Putamen (tissue), 1 donor: ENCODE measurements at regions not wholly inside any gene's neighbourhood (a gene's known extent, or its start where the extent isn't known, plus 50 kb on each side); places are given as distances from the start of the nearest gene placed in this dataset.
A peak's percentile ranks its signal among the peaks of the same experiment; 100 is the strongest.

Experiments
- DNase-seq: peaks from one replicate; pipeline ENCODE4 v3.0.0-alpha.2; 2016; ENCODE audit warnings: low spot score

GRCh38 chr10:29925771-29926692, 133.4 kb downstream of the JCAD start:
- DNase-seq = no peak

GRCh38 chr10:29924436-29924835, 134.9 kb downstream of the JCAD start:
- DNase-seq = no peak

GRCh38 chr10:29923416-29923965, 135.9 kb downstream of the JCAD start:
- peak; percentile 65 for DNase-seq

- DNase-seq = no peak
Observed at GRCh38 chr10:29922892-29923291, 136.5 kb downstream of the JCAD start.

GRCh38 chr10:29922226-29922625, 137.2 kb downstream of the JCAD start:
- DNase-seq = no peak

GRCh38 chr10:29921071-29921446, 138.3 kb downstream of the JCAD start:
- DNase-seq = no peak

- DNase-seq = no peak
Observed at GRCh38 chr10:29920408-29921070, 138.8 kb downstream of the JCAD start.

GRCh38 chr10:29918623-29919400, 140.6 kb downstream of the JCAD start:
- DNase-seq = no peak

GRCh38 chr10:29917311-29917710, 142.1 kb downstream of the JCAD start:
- DNase-seq = no peak

GRCh38 chr10:29916669-29917068, 142.7 kb downstream of the JCAD start:
- DNase-seq = no peak

- no peak for DNase-seq
Observed at GRCh38 chr10:29914986-29915785, 144.2 kb downstream of the JCAD start.

GRCh38 chr10:29908962-29909361, 150.4 kb downstream of the JCAD start:
- no peak for DNase-seq

- DNase-seq = no peak
Observed at GRCh38 chr10:29900865-29901264, 158.5 kb downstream of the JCAD start.

- no peak for DNase-seq
Observed at GRCh38 chr10:29897999-29898716, 161.2 kb downstream of the JCAD start.

GRCh38 chr10:29897430-29897829, 162.0 kb downstream of the JCAD start:
- no peak for DNase-seq

- DNase-seq = no peak
Observed at GRCh38 chr10:29896053-29896452, 163.3 kb downstream of the JCAD start.

GRCh38 chr10:29895456-29895855, 163.9 kb downstream of the JCAD start:
- DNase-seq = peak; percentile 33

GRCh38 chr10:29888321-29888720, 171.1 kb downstream of the JCAD start:
- no peak for DNase-seq

- DNase-seq = no peak
Observed at GRCh38 chr10:29886299-29886698, 173.1 kb downstream of the JCAD start.

GRCh38 chr10:29883231-29883630, 176.2 kb downstream of the JCAD start:
- DNase-seq = no peak

- DNase-seq = no peak
Observed at GRCh38 chr10:29882766-29883165, 176.6 kb downstream of the JCAD start.
